Suprapubic skin (tissue), 4 donors: ENCODE measurements at regions not wholly inside any gene's neighbourhood (a gene's known extent, or its start where the extent isn't known, plus 50 kb on each side); places are given as distances from the start of the nearest gene placed in this dataset.

Source experiments
- DNase-seq, 2 donors: peaks; one replicate each; pipeline ENCODE4 v3.0.0-alpha.2; 2019; ENCODE audit warnings: low spot score in 2 of 2
- H3K27ac ChIP-seq: fragments of 200-600 bp; sonication (generic); one replicate; pipeline ENCODE4 v1.5.1; 2019
- H3K27me3 ChIP-seq: fragments of 200-600 bp; sonication (generic); one replicate; pipeline ENCODE4 v1.5.1; 2019
- H3K36me3 ChIP-seq: fragments of 200-600 bp; sonication (generic); one replicate; pipeline ENCODE4 v1.5.1; 2019
- H3K4me1 ChIP-seq: fragments of 200-600 bp; sonication (generic); one replicate; pipeline ENCODE4 v1.5.1; 2019
- H3K4me3 ChIP-seq: fragments of 200-600 bp; sonication (generic); one replicate; pipeline ENCODE4 v1.5.1; 2019; ENCODE audit warnings: mild to moderate bottlenecking
- H3K9me3 ChIP-seq: fragments of 200-600 bp; sonication (generic); one replicate; pipeline ENCODE4 v1.5.1; 2019
- EP300 ChIP-seq: sonication (generic); formaldehyde crosslinking; IDR thresholded peaks from one replicate; pipeline ENCODE4 v1.6.1; 2017; ENCODE audit warnings: antibody characterized with exemption
- POLR2A ChIP-seq, 2 donors: fragments of 450-650 bp; IDR thresholded peaks; one replicate each; pipeline ENCODE4 v1.6.1; 2017; ENCODE audit warnings: antibody characterized with exemption in 2 of 2, mild to moderate bottlenecking in 2 of 2, moderate library complexity in 2 of 2
- POLR2AphosphoS5 ChIP-seq, 3 donors: sonication (generic); formaldehyde crosslinking; IDR thresholded peaks; one replicate each; pipeline ENCODE4 v1.6.1; 2017; ENCODE audit warnings: antibody characterized with exemption in 3 of 3
- whole genome bisulfite sequencing: methylation state at CpG from one replicate; pipeline ENCODE4 v1.1.5; 2018; 5-methylcytosine and 5-hydroxymethylcytosine counted together
- TF ChIP-seq, protein P1 (sequence below), 2 donors: fragments of 200-600 bp in 1 of 2; fragments of 450-650 bp in 1 of 2; sonication (generic) in 1 of 2; IDR thresholded peaks; one replicate each; pipeline ENCODE4 v1.5.1; 2016 to 2019; ENCODE audit warnings: antibody characterized with exemption in 2 of 2, mild to moderate bottlenecking in 1 of 2, moderate library complexity in 1 of 2

DNA sequence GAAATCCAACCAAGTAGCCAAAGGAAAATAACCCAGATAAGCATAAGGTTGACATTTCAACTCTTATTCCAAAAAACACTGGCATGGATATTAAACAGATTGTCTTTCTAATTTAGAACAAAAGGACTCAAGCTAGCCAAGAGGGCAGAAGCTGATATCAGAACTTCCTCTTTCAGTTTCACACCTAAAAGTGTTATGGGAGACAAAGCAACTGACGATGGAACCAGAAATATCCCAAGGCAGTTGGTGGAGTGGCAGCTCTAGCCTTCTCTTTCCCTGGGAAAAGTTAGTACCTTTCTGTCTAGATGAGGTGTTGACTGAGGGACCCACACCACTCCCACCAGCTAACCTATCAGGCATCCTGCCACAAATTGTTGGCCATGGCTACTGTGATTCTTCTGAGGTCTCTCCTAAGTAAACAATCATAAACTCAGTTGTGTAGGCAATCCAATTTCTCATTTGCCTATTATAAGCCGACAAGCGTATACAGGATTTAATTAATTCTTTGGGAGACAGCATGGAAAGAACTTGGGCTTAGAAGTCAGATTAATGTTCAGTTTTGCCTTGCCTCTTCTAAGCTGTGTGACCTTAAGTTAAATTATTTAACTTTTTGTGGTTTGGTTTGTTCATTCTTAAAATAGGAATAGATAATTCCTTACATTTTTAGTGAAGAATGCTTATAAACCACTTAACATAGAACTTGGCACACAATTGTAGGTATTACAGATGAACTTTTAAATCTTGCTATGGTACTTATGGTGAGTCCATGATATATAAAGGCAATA lies 110.9 kb upstream of the ADAMTSL1 start:
- no peaks in the 10 kb centered on the region for H3K4me1 ChIP-seq
- H3K36me3 ChIP-seq: no peaks in the 10 kb centered on the region
- 63% methylated on average over 3 of the region's 3 CpGs for WGBS
- no peak for TF ChIP-seq POLR2AphosphoS5 (IDR thresholded peaks at IDR 0.05)
- TF ChIP-seq, protein P1, sequence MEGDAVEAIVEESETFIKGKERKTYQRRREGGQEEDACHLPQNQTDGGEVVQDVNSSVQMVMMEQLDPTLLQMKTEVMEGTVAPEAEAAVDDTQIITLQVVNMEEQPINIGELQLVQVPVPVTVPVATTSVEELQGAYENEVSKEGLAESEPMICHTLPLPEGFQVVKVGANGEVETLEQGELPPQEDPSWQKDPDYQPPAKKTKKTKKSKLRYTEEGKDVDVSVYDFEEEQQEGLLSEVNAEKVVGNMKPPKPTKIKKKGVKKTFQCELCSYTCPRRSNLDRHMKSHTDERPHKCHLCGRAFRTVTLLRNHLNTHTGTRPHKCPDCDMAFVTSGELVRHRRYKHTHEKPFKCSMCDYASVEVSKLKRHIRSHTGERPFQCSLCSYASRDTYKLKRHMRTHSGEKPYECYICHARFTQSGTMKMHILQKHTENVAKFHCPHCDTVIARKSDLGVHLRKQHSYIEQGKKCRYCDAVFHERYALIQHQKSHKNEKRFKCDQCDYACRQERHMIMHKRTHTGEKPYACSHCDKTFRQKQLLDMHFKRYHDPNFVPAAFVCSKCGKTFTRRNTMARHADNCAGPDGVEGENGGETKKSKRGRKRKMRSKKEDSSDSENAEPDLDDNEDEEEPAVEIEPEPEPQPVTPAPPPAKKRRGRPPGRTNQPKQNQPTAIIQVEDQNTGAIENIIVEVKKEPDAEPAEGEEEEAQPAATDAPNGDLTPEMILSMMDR (IDR thresholded peaks at IDR 0.05): no peak
- TF ChIP-seq EP300: no peak
- no peak for TF ChIP-seq POLR2A (IDR thresholded peaks at IDR 0.05)
- H3K27ac ChIP-seq: no peak overlapping the region
- H3K27me3 ChIP-seq: no peaks in the 10 kb centered on the region
- H3K9me3 ChIP-seq: no peaks in the 10 kb centered on the region
- H3K4me3 ChIP-seq: no peak overlapping the region
- DNase-seq: no peak

DNA sequence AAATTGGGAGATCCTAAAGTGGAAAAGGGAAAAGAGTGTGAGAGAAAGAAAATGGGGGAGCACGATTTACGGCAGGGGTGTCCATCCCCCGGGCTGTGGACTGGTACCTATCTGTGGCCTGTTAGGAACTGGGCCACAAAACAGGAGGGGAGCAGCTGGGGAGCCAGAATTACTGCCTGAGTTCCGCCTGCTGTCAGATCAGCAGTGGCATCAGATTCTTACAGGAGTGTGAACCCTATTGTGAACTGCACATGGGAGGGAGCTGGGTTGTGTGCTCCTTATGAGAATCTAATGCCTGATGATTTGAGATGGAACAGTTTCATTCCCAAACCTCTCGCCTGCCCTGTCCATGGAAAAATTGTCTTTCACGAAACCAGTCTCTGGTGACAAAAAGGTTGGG lies 108.3 kb upstream of the ADAMTSL1 start:
- H3K27me3 ChIP-seq: no peaks in the 10 kb centered on the region
- DNase-seq: no peak

DNA sequence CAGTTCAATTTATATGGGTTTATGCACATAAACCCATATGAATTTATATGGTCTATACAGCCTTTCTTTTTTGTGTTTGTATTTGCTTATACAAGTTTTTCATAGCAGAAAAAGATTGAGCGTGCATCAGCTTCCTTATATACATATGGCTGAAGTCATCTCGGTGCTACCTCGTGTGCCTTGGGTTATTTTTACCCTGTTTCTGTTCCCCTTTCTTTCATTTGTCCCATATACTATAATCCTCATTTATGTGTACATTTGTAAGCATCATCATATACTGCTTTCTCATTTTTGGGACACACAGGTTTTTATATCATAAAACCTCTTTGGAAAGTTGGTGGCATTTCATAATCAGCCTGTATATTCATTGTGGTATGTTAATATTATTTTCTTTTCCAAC lies 107.8 kb upstream of the ADAMTSL1 start:
- Histone ChIP-seq H3K27me3 (no peaks in the 10 kb centered on the region), H3K36me3 (no peaks in the 10 kb centered on the region), H3K4me3 (no peak overlapping the region), H3K4me1 (no peaks in the 10 kb centered on the region), H3K9me3 (no peaks in the 10 kb centered on the region), H3K27ac (no peak overlapping the region)
- WGBS: 81% methylated on average over 3 of the region's 3 CpGs
- DNase-seq: no peak
- TF ChIP-seq, protein P1 (IDR thresholded peaks at IDR 0.05): no peak
- TF ChIP-seq POLR2A (IDR thresholded peaks at IDR 0.05): no peak
- no peak for TF ChIP-seq POLR2AphosphoS5 (IDR thresholded peaks at IDR 0.05)
- no peak for TF ChIP-seq EP300

More for the DNA sequence above, 108.3 kb upstream of the ADAMTSL1 start:
- Histone ChIP-seq H3K36me3 (no peaks in the 10 kb centered on the region), H3K27ac (no peak overlapping the region), H3K4me3 (no peak overlapping the region), H3K9me3 (no peaks in the 10 kb centered on the region), H3K4me1 (no peaks in the 10 kb centered on the region)
- TF ChIP-seq, protein P1 (IDR thresholded peaks at IDR 0.05): no peak
- TF ChIP-seq POLR2AphosphoS5 (IDR thresholded peaks at IDR 0.05) (no peak), POLR2A (IDR thresholded peaks at IDR 0.05) (no peak), EP300 (no peak)
- WGBS: 85% methylated on average over 6 of the region's 6 CpGs

DNA sequence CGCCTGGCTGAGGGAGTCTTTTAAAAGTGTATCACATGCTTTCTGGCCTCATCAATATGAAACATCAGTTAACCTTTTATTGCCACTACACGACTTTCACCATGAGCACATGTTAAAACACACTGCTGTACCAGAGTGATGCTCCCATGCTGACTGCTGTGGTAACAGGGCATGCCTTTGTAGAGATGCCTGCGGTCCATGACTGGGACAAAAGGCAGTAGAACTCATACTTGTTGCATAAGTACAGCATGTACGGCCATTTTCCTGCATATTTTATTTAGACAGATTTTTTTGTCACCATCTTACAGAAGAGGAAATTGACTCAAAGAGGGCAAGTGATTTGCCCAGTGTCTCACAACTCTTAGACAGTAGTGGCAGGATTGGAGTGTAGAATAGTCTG lies 105.7 kb upstream of the ADAMTSL1 start:
- Histone ChIP-seq H3K27ac (no peak overlapping the region), H3K4me3 (no peak overlapping the region), H3K9me3 (no peaks in the 10 kb centered on the region), H3K27me3 (no peaks in the 10 kb centered on the region), H3K4me1 (no peaks in the 10 kb centered on the region), H3K36me3 (no peaks in the 10 kb centered on the region)
- TF ChIP-seq EP300 (no peak), POLR2A (IDR thresholded peaks at IDR 0.05) (no peak), POLR2AphosphoS5 (IDR thresholded peaks at IDR 0.05) (no peak)
- TF ChIP-seq, protein P1 (IDR thresholded peaks at IDR 0.05): no peak
- 96% methylated on average over 4 of the region's 4 CpGs for WGBS
- DNase-seq: no peak

DNA sequence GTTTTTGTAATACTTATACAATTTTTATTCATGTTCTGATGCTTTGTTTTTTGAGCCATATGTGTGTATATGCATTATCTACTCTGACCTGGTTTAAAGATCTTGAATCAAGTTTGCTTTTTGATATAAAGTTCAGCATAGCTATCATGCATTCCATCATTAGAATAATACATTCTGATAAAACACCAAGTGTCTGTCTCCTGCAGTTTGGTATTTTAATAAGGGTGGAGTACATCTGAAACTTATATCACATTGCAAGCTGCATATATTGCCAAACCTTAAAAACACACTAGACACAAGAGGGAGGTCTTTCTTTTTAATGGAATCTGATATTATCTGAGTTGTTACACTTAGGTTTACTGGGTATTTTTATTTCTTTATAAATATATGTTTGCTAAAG lies 102.8 kb upstream of the ADAMTSL1 start:
- no peak for TF ChIP-seq POLR2A (IDR thresholded peaks at IDR 0.05)
- TF ChIP-seq, protein P1 (IDR thresholded peaks at IDR 0.05): no peak
- no peak for TF ChIP-seq EP300
- TF ChIP-seq POLR2AphosphoS5 (IDR thresholded peaks at IDR 0.05): no peak
- H3K9me3 ChIP-seq: no peaks in the 10 kb centered on the region
- H3K36me3 ChIP-seq: no peaks in the 10 kb centered on the region
- H3K4me3 ChIP-seq: no peak overlapping the region
- no peak for DNase-seq
- H3K27me3 ChIP-seq: no peaks in the 10 kb centered on the region
- H3K27ac ChIP-seq: no peak overlapping the region
- no peaks in the 10 kb centered on the region for H3K4me1 ChIP-seq
